HUES64 (cell line): ENCODE measurements at regions not wholly inside any gene's neighbourhood (a gene's known extent, or its start where the extent isn't known, plus 50 kb on each side); places are given as distances from the start of the nearest gene placed in this dataset.

ENCODE experiments used
- H3K27ac ChIP-seq: 2 replicates; pipeline ENCODE4 v1.7.0; 2013; ENCODE audit warnings: low read depth, low read length, inconsistent platforms
- H3K27me3 ChIP-seq: 2 replicates; pipeline ENCODE4 v1.6.1; 2013; ENCODE audit warnings: mild to moderate bottlenecking, low read length; ENCODE audit not compliant: insufficient read depth
- H3K36me3 ChIP-seq: 2 replicates; pipeline ENCODE4 v1.6.1; 2013; ENCODE audit warnings: mild to moderate bottlenecking, low read length; ENCODE audit not compliant: insufficient read depth
- H3K4me1 ChIP-seq: 2 replicates; pipeline ENCODE4 v1.6.1; 2013; ENCODE audit warnings: mild to moderate bottlenecking, low read length, moderate library complexity; ENCODE audit not compliant: insufficient read depth
- H3K4me3 ChIP-seq: 2 replicates; pipeline ENCODE4 v1.5.1; 2013; ENCODE audit warnings: mild to moderate bottlenecking, low read length, moderate library complexity
- H3K9ac ChIP-seq: 2 replicates; pipeline ENCODE4 v1.6.1; 2013; ENCODE audit warnings: mild to moderate bottlenecking, low read depth, low read length
- H3K9me3 ChIP-seq: 2 replicates; pipeline ENCODE4 v1.6.1; 2013; ENCODE audit warnings: low read depth, low read length; ENCODE audit not compliant: insufficient read depth
- WGBS: fragments of 150-250, 120-280 bp; methylation state at CpG from one replicate; pipeline ENCODE4 v1.1.7; 2013; ENCODE audit warnings: missing lambda C conversion rate; 5-methylcytosine and 5-hydroxymethylcytosine counted together

DNA sequence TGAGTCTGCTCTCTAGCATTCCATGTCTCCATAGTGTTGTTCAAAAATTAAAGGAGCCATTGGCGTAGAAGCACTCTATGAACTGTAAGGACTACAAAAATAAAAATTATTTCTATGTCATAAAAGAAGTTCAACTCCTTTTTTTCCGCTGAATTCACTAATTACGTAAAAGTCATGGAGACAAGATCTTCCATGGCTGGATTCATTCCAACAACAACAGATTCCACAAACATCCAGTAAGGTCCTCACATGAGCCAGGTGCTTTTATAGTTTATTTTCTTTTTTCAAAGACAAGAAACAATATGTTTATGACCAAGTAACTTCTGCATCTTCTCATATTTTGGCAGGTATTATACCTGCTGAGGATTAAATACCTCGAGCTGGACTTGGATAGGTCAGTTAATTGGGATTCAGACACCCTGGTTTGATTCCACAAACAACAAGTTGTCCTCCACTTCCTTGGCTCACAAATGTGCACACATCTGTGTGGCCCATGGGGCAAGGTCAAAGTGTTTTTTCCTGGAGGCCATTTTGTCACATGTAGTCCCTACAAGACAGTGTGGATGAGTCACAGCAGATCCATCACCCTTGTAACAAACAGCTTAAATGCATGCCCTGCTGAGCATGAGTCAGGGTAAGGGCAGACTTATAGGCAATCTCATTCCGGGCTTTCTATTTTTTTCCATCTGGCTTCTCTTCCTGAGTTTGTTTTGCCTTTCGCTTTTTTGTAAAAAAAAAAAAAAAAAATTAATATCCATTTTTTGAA is 475.6 kb downstream of the COG6 start:
- WGBS, result over 99% methylated on average over 5 of the region's 6 CpGs
- no peaks in the 10 kb centered on the region for H3K36me3 ChIP-seq
- no peaks in the 10 kb centered on the region for H3K4me1 ChIP-seq
- H3K9ac ChIP-seq, result no peak overlapping the region
- H3K27me3 ChIP-seq, result no peaks in the 10 kb centered on the region
- no peak overlapping the region for H3K27ac ChIP-seq
- no peaks in the 10 kb centered on the region; the same call in 1 of the 2 replicates for H3K9me3 ChIP-seq
- no peak overlapping the region for H3K4me3 ChIP-seq

DNA sequence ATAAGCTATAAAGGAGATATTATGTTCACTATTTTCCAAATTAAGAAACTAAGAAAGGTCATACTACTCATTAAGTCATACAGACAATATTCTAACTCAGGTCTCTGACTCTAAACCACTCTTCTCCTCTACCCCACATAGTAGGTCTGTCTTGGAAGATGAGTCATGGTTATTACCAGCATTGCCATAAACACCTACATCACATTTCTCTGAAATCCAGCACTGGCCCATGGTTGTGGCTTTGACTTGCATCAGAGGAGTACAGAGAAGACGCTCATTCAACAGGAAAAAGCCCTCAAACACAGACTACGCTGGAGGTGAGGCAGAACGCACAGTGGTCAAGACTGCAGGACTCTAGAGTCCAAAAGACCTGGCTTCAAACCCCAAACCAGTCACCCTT is 476.8 kb downstream of the COG6 start:
- WGBS, result 100% methylated on average over 3 of the region's 3 CpGs
- Histone ChIP-seq H3K9ac (no peak overlapping the region), H3K4me1 (no peaks in the 10 kb centered on the region), H3K27me3 (no peaks in the 10 kb centered on the region), H3K27ac (no peak overlapping the region), H3K9me3 (no peaks in the 10 kb centered on the region; the same call in 1 of the 2 replicates), H3K4me3 (no peak overlapping the region), H3K36me3 (no peaks in the 10 kb centered on the region)

DNA sequence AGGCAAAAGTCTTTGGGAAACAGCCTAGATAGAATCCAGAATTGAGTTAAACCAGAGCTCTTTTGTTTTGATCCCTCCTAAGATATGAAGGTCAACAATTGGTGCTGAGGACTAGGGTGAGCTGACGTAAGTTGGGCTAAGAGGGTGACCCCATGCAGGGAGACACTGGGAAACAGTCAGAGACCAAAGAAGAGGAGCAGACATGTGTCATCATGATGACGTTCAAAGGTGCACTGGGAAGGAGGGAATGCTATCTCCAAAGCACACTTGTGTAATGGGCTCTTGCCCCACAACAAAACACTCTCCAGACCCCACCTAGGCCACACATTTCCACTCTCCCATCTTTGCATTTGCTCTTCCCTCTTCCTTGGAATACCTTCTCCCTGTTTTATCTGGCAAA is 481.4 kb downstream of the COG6 start:
- Histone ChIP-seq H3K9me3 (no peaks in the 10 kb centered on the region), H3K9ac (no peak overlapping the region), H3K4me1 (no peaks in the 10 kb centered on the region), H3K27me3 (no peaks in the 10 kb centered on the region), H3K4me3 (no peak overlapping the region), H3K27ac (no peak overlapping the region), H3K36me3 (no peaks in the 10 kb centered on the region)
- WGBS, result 89% methylated on average over 2 of the region's 2 CpGs

DNA sequence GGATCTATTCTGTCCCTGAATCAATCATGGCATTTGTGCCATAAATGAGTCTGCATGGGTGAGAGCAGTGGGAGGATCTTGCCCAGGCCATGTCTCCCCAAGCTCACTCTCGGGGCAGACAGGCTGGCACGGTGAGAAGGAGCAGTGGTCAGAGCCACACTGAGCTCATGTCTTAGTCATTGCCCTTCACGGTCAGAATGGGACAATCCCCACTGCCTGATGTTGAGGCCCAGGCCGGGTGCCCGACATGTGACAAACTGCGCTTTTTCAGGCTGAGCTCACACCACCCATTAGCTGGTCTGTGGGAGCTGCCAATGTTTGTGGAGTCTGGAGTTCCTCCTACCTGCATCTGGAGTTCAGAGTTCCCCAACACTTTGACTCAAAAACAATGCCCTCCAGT is 481.9 kb downstream of the COG6 start:
- Histone ChIP-seq H3K9ac (no peak overlapping the region), H3K9me3 (no peaks in the 10 kb centered on the region), H3K27ac (no peak overlapping the region), H3K36me3 (no peaks in the 10 kb centered on the region), H3K4me1 (no peaks in the 10 kb centered on the region), H3K27me3 (no peaks in the 10 kb centered on the region), H3K4me3 (no peak overlapping the region)
- WGBS, result 97% methylated on average over 6 of the region's 6 CpGs

DNA sequence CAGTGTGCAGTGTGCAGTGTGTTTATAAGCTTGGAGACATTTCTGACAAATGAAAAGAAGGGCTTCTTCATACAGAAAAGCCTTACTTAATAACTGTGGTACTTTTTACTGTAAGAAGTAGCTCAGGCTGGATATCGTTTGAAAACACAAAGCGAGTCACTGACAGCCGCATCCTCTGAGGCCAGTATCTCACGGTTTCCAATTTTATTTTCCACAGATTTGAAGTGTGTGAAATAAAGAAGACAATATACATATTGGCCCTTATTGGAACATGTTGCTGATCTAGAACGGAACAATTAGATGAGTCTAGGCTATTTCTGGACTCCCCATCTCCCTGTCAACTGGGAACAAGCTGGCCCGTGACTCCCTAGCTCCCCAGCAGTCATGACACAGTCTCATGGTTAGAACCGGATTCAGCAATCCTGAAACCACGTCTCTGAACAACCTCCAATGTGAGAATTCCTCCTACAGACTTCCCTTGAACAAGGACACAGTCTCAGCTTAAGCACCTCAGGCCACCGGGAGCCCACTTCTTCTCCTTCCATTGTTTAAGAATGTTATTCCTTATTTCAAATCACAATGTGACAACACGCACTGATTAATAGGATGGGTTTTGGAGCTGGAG is 484.5 kb downstream of the COG6 start:
- Histone ChIP-seq H3K9ac (no peak overlapping the region), H3K9me3 (no peaks in the 10 kb centered on the region), H3K4me1 (no peaks in the 10 kb centered on the region), H3K36me3 (no peaks in the 10 kb centered on the region), H3K27ac (no peak overlapping the region), H3K4me3 (no peak overlapping the region), H3K27me3 (no peaks in the 10 kb centered on the region)
- WGBS, result 84% methylated on average over 9 of the region's 10 CpGs

DNA sequence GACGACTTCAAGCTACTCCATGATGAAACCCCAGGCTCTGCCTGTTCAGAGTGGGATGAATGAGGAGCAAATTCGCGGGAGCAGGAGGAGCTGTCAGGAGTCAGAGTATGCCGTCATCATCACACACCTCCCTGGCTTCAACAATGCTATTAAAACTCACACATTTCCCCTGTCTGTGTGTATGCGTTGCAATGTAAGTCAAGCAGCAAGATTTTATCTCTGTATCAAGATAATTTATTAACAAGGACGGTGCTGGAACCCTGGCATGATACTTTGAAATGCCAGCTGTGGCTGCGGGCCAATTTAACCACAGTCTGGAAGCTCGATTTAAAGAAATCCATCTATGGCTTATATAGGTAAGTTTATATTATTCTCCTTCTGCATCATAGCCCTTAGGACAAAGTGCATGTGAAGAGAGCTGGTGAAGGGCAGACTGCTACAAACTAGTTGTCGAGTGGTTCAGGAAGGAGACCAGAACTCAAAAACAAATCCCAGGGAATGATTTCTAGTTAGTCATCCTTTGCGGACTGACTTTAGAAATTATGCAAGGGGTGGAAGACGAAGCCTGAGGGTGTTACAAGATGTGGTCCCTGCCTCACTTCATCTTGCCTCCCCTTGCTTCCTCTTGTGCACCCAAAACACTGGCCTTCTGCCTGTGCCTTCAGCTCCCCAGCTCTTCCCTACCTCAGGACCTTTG is 486.5 kb downstream of the COG6 start:
- Histone ChIP-seq H3K36me3 (no peaks in the 10 kb centered on the region), H3K9me3 (no peaks in the 10 kb centered on the region)
- WGBS, result 83% methylated on average over 11 of the region's 11 CpGs

GRCh38 chr13:40143106-40143505 is 487.6 kb downstream of the COG6 start:
- Histone ChIP-seq H3K27me3 (no peaks in the 10 kb centered on the region), H3K27ac (no peak overlapping the region), H3K4me3 (no peak overlapping the region), H3K36me3 (no peaks in the 10 kb centered on the region), H3K9me3 (no peaks in the 10 kb centered on the region), H3K9ac (no peak overlapping the region), H3K4me1 (no peaks in the 10 kb centered on the region)
- 78% methylated on average over 5 of the region's 5 CpGs for WGBS

More for the DNA sequence above, 486.5 kb downstream of the COG6 start:
- H3K27ac ChIP-seq, result no peak overlapping the region
- H3K27me3 ChIP-seq, result no peaks in the 10 kb centered on the region
- H3K4me3 ChIP-seq, result no peak overlapping the region
- H3K4me1 ChIP-seq, result no peaks in the 10 kb centered on the region
- H3K9ac ChIP-seq, result no peak overlapping the region

GRCh38 chr13:40143559-40143958 is 488.1 kb downstream of the COG6 start:
- no peak overlapping the region for H3K27ac ChIP-seq
- H3K36me3 ChIP-seq, result no peaks in the 10 kb centered on the region
- no peaks in the 10 kb centered on the region for H3K27me3 ChIP-seq
- whole genome bisulfite sequencing, result 96% methylated on average over 6 of the region's 6 CpGs
- H3K9me3 ChIP-seq, result no peaks in the 10 kb centered on the region
- no peak overlapping the region for H3K9ac ChIP-seq
- H3K4me1 ChIP-seq, result no peaks in the 10 kb centered on the region
- no peak overlapping the region for H3K4me3 ChIP-seq

DNA sequence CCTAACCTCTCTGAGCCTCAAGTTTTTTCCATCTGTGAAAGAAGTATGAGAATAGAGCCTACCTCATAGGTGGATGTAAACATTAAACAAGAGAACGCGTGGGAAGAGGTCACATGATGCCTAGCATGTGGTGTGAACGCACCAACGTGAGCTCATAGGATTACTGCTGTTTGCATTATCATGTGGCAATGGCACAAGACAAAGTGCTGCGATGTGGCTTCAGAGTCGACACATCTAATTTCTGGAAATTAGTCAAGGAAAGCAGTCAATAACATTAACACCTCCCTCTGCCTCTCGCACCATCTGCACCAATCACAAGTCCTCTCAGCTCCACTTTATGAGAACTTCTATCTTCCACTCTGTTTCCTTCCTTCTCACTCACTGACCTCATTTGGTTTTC is 489.7 kb downstream of the COG6 start:
- Histone ChIP-seq H3K27me3 (no peaks in the 10 kb centered on the region), H3K36me3 (no peaks in the 10 kb centered on the region), H3K9ac (no peak overlapping the region), H3K9me3 (no peaks in the 10 kb centered on the region), H3K4me3 (no peak overlapping the region), H3K27ac (no peak overlapping the region), H3K4me1 (no peaks in the 10 kb centered on the region)
- WGBS, result 92% methylated on average over 7 of the region's 7 CpGs

- no peak overlapping the region for H3K27ac ChIP-seq
- H3K4me1 ChIP-seq, result no peaks in the 10 kb centered on the region
- no peak overlapping the region for H3K4me3 ChIP-seq
- H3K27me3 ChIP-seq, result no peaks in the 10 kb centered on the region
- H3K9me3 ChIP-seq, result no peaks in the 10 kb centered on the region
- H3K36me3 ChIP-seq, result no peaks in the 10 kb centered on the region
- 68% methylated on average over 5 of the region's 5 CpGs for WGBS
- H3K9ac ChIP-seq, result no peak overlapping the region
These were observed 490.6 kb downstream of the COG6 start for GRCh38 chr13:40146063-40146462.

- no peaks in the 10 kb centered on the region; the same call in 1 of the 2 replicates for H3K4me1 ChIP-seq
- no peak overlapping the region for H3K4me3 ChIP-seq
- no peaks in the 10 kb centered on the region for H3K36me3 ChIP-seq
- no peak overlapping the region for H3K27ac ChIP-seq
- no peak overlapping the region for H3K9ac ChIP-seq
- H3K9me3 ChIP-seq, result no peaks in the 10 kb centered on the region
- H3K27me3 ChIP-seq, result no peaks in the 10 kb centered on the region
- 89% methylated on average over 11 of the region's 11 CpGs for WGBS
These were observed 491.2 kb downstream of the COG6 start for GRCh38 chr13:40146611-40147117.
